Neural progenitor cell (in vitro differentiated cells): ENCODE measurements at regions not wholly inside any gene's neighbourhood (a gene's known extent, or its start where the extent isn't known, plus 50 kb on each side); places are given as distances from the start of the nearest gene placed in this dataset.

ENCODE experiments used
- DNase-seq: peaks from one replicate; pipeline ENCODE4 v3.0.0-alpha.2; 2016; ENCODE audit warnings: low spot score
- H2AFZ ChIP-seq: fragments of 200-600 bp; sonication (generic); replicated peaks from 2 replicates; pipeline ENCODE4 v1.6.1; 2016; ENCODE audit warnings: antibody characterized with exemption
- H3F3A ChIP-seq: fragments of 200-600 bp; sonication (generic); 2 replicates; pipeline ENCODE4 v1.6.1; 2016; ENCODE audit warnings: antibody characterized with exemption, low read depth
- H3K27ac ChIP-seq: fragments of 200-600 bp; sonication (generic); 2 replicates; pipeline ENCODE4 v1.5.1; 2016; ENCODE audit warnings: mild to moderate bottlenecking
- H3K27me3 ChIP-seq: fragments of 200-600 bp; sonication (generic); 2 replicates; pipeline ENCODE4 v1.6.1; 2016; ENCODE audit warnings: mild to moderate bottlenecking, moderate library complexity
- H3K36me3 ChIP-seq: fragments of 200-600 bp; sonication (generic); 2 replicates; pipeline ENCODE4 v1.5.1; 2016
- H3K4me1 ChIP-seq: fragments of 200-600 bp; sonication (generic); 2 replicates; pipeline ENCODE4 v1.6.1; 2016; ENCODE audit warnings: mixed run types
- H3K4me2 ChIP-seq: fragments of 200-600 bp; sonication (generic); 2 replicates; pipeline ENCODE4 v1.6.1; 2016
- H3K4me3 ChIP-seq: fragments of 200-600 bp; sonication (generic); 2 replicates; pipeline ENCODE4 v1.5.1; 2016
- H3K79me2 ChIP-seq: fragments of 200-600 bp; sonication (generic); 2 replicates; pipeline ENCODE4 v1.6.1; 2016; ENCODE audit warnings: low read depth
- H3K9ac ChIP-seq: fragments of 200-600 bp; sonication (generic); 2 replicates; pipeline ENCODE4 v1.6.1; 2016
- H3K9me3 ChIP-seq: fragments of 200-600 bp; sonication (generic); 2 replicates; pipeline ENCODE4 v1.5.1; 2016; ENCODE audit warnings: low read depth
- H4K20me1 ChIP-seq: fragments of 200-600 bp; sonication (generic); 2 replicates; pipeline ENCODE4 v1.6.1; 2016; ENCODE audit warnings: low read depth
- H3K27ac Mint-ChIP-seq: 3 replicates; pipeline ENCODE4 v1.8.0; 2021; ENCODE audit warnings: mixed read lengths
- H3K27me3 Mint-ChIP-seq: 2 replicates; pipeline ENCODE4 v1.8.0; 2022; ENCODE audit warnings: low read depth, mild to moderate bottlenecking, inconsistent platforms, moderate library complexity, mixed read lengths; ENCODE audit not compliant: insufficient read depth
- H3K36me3 Mint-ChIP-seq: 3 replicates; pipeline ENCODE4 v1.8.0; 2021; ENCODE audit warnings: mixed read lengths
- H3K4me1 Mint-ChIP-seq: 3 replicates; pipeline ENCODE4 v1.8.0; 2021; ENCODE audit warnings: mixed read lengths
- H3K4me3 Mint-ChIP-seq: 3 replicates; pipeline ENCODE4 v1.8.0; 2021; ENCODE audit warnings: mild to moderate bottlenecking, moderate library complexity, mixed read lengths
- H3K9me3 Mint-ChIP-seq: 3 replicates; pipeline ENCODE4 v1.8.0; 2020; ENCODE audit warnings: mixed read lengths
- CTCF ChIP-seq: fragments of 200-600 bp; sonication (generic); IDR thresholded peaks from 2 replicates; pipeline ENCODE4 v1.5.1; 2017; ENCODE audit warnings: antibody characterized with exemption, mild to moderate bottlenecking
- EZH2 ChIP-seq: fragments of 200-600 bp; sonication (generic); IDR thresholded peaks from 2 replicates; pipeline ENCODE4 v1.6.1; 2017; ENCODE audit warnings: antibody characterized with exemption, mild to moderate bottlenecking, moderate library complexity
- EZH2phosphoT487 ChIP-seq: fragments of 200-600 bp; sonication (generic); IDR thresholded peaks from 2 replicates; pipeline ENCODE4 v1.6.1; 2017; ENCODE audit warnings: antibody characterized with exemption

DNA sequence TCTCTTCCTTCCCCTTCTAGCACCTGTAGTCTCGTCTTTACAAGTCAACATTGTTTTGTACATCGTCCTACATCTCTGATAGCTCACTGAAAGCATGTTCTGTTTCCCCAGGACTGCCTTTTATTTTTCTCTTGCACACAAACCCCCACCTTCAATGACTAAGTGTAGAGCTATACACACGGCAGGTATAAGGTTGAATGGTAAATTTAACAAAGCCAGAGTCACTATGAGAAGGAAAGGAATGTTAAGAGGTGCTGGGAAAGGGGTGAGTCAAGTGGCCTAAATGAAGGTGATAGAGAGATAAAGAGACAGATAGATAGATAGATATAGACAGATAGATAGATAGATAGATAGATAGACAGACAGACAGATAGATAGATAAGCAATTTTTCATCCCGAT lies 134.3 kb upstream of the ATP1B1 start:
- Histone ChIP-seq H3K27ac (no peak overlapping the region), H3K79me2 (no peaks in the 10 kb centered on the region), H2AFZ (no peak overlapping the region), H3K36me3 (no peaks in the 10 kb centered on the region), H4K20me1 (no peaks in the 10 kb centered on the region), H3K9me3 (no peaks in the 10 kb centered on the region), H3F3A (peaks cover 10% of the 10 kb centered on the region), H3K27me3 (no peaks in the 10 kb centered on the region), H3K4me1 (peaks cover 19% of the 10 kb centered on the region), H3K4me2 (no peak overlapping the region), H3K9ac (no peak overlapping the region), H3K4me3 (no peak overlapping the region)
- H3K27ac Mint-ChIP-seq = no peak overlapping the region
- no peak for DNase-seq
- H3K4me1 Mint-ChIP-seq = peaks cover 10% of the 10 kb centered on the region
- no peak for TF ChIP-seq EZH2
- TF ChIP-seq EZH2phosphoT487 = no peak
- TF ChIP-seq CTCF = no peak
- H3K27me3 Mint-ChIP-seq = no peaks in the 10 kb centered on the region
- no peaks in the 10 kb centered on the region for H3K9me3 Mint-ChIP-seq
- no peaks in the 10 kb centered on the region for H3K36me3 Mint-ChIP-seq
- no peak overlapping the region for H3K4me3 Mint-ChIP-seq

DNA sequence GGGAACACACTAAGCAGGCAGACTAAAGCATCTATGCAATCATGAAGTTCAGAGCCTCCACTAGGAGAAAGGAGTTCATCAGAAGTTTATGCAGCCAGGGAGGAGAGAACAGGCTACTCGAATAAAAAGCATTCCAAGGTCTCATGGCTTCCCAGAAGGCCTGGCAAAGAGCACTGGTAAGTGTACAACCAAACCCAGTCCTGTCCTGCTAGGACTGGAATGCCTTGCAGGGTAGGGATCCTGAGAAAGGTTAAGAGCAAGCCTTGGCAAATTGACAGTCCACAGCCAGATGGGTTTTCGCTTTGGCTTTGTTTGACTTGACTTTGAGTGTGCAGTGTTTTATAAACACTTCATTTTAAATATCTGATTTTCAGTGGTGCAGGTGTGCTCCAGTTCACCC lies 133.6 kb upstream of the ATP1B1 start:
- peaks cover 14% of the 10 kb centered on the region for H3K4me1 Mint-ChIP-seq
- H3K36me3 Mint-ChIP-seq = no peaks in the 10 kb centered on the region
- H3K79me2 ChIP-seq = no peaks in the 10 kb centered on the region
- H3K27me3 Mint-ChIP-seq = no peaks in the 10 kb centered on the region
- H3F3A ChIP-seq = peaks cover 13% of the 10 kb centered on the region
- no peaks in the 10 kb centered on the region for H4K20me1 ChIP-seq
- H3K4me2 ChIP-seq = no peak overlapping the region
- H3K27ac ChIP-seq = no peak overlapping the region
- H3K27me3 ChIP-seq = no peaks in the 10 kb centered on the region
- no peaks in the 10 kb centered on the region for H3K9me3 ChIP-seq
- TF ChIP-seq EZH2 = no peak
- TF ChIP-seq EZH2phosphoT487 = no peak
- no peak for TF ChIP-seq CTCF
- no peak overlapping the region for H3K4me3 ChIP-seq
- H2AFZ ChIP-seq = no peak overlapping the region
- no peak overlapping the region for H3K27ac Mint-ChIP-seq
- no peak overlapping the region for H3K9ac ChIP-seq
- no peak for DNase-seq
- peaks cover 19% of the 10 kb centered on the region for H3K4me1 ChIP-seq
- no peak overlapping the region for H3K4me3 Mint-ChIP-seq
- H3K9me3 Mint-ChIP-seq = no peaks in the 10 kb centered on the region
- H3K36me3 ChIP-seq = no peaks in the 10 kb centered on the region

- Histone ChIP-seq H3K9me3 (no peaks in the 10 kb centered on the region), H3K4me2 (no peak overlapping the region), H3K4me3 (no peak overlapping the region), H4K20me1 (no peaks in the 10 kb centered on the region), H3K27me3 (no peaks in the 10 kb centered on the region), H3K36me3 (no peaks in the 10 kb centered on the region), H2AFZ (no peak overlapping the region), H3K79me2 (no peaks in the 10 kb centered on the region), H3K4me1 (peaks cover 25% of the 10 kb centered on the region), H3K27ac (no peak overlapping the region), H3F3A (peaks cover 13% of the 10 kb centered on the region), H3K9ac (no peak overlapping the region)
- peaks cover 14% of the 10 kb centered on the region for H3K4me1 Mint-ChIP-seq
- no peak overlapping the region for H3K4me3 Mint-ChIP-seq
- H3K27me3 Mint-ChIP-seq = no peaks in the 10 kb centered on the region
- TF ChIP-seq EZH2phosphoT487 = no peak
- no peak for TF ChIP-seq CTCF
- no peak for TF ChIP-seq EZH2
- H3K9me3 Mint-ChIP-seq = peaks cover 2% of the 10 kb centered on the region
- H3K36me3 Mint-ChIP-seq = no peaks in the 10 kb centered on the region
- H3K27ac Mint-ChIP-seq = no peak overlapping the region
- no peak for DNase-seq
Measured at GRCh38 chr1:168974117-168974516, 132.4 kb upstream of the ATP1B1 start.
